GM06990 (cell line): ENCODE measurements at regions not wholly inside any gene's neighbourhood (a gene's known extent, or its start where the extent isn't known, plus 50 kb on each side); places are given as distances from the start of the nearest gene placed in this dataset.

Experiments
- DNase-seq: peaks from one replicate; pipeline ENCODE4 v3.0.0-alpha.2; 2011; ENCODE audit not compliant: insufficient read length; ENCODE audit errors: extremely low read depth
- H3K27me3 ChIP-seq: replicated peaks from 2 replicates; pipeline ENCODE4 v1.6.0; 2011; ENCODE audit warnings: low read length; ENCODE audit not compliant: control insufficient read depth, insufficient read depth
- H3K36me3 ChIP-seq: 2 replicates; pipeline ENCODE4 v1.5.1; 2011; ENCODE audit warnings: low read length; ENCODE audit not compliant: control insufficient read depth, insufficient read depth
- H3K4me3 ChIP-seq: replicated peaks from 2 replicates; pipeline ENCODE4 v1.5.1; 2011; ENCODE audit warnings: low read depth, mild to moderate bottlenecking, control low read depth, low read length
- CTCF ChIP-seq: IDR thresholded peaks from 2 replicates; pipeline ENCODE4 v1.5.1; 2011; ENCODE audit warnings: low read length, control low read depth, mild to moderate bottlenecking, inconsistent platforms; ENCODE audit not compliant: insufficient read depth, poor library complexity, severe bottlenecking

GRCh38 chr9:86723346-86723745 lies 224.0 kb downstream of the GAS1 start:
- no peaks in the 10 kb centered on the region for H3K27me3 ChIP-seq
- H3K4me3 ChIP-seq: no peak overlapping the region
- DNase-seq: no peak
- no peak for TF ChIP-seq CTCF
- no peaks in the 10 kb centered on the region for H3K36me3 ChIP-seq

GRCh38 chr9:86722706-86723075 lies 224.6 kb downstream of the GAS1 start:
- no peak for TF ChIP-seq CTCF

GRCh38 chr9:86721843-86722705 lies 225.2 kb downstream of the GAS1 start:
- no peak overlapping the region for H3K4me3 ChIP-seq
- no peaks in the 10 kb centered on the region for H3K36me3 ChIP-seq
- no peak for DNase-seq
- TF ChIP-seq CTCF: no peak
- H3K27me3 ChIP-seq: no peaks in the 10 kb centered on the region; the same call in 1 of the 2 replicates

More at GRCh38 chr9:86722706-86723075, 224.6 kb downstream of the GAS1 start:
- no peaks in the 10 kb centered on the region for H3K27me3 ChIP-seq
- no peaks in the 10 kb centered on the region for H3K36me3 ChIP-seq
- H3K4me3 ChIP-seq: no peak overlapping the region
- no peak for DNase-seq

- Histone ChIP-seq H3K36me3 (no peaks in the 10 kb centered on the region), H3K27me3 (no peaks in the 10 kb centered on the region; the same call in 1 of the 2 replicates), H3K4me3 (no peak overlapping the region)
- TF ChIP-seq CTCF: no peak
- no peak for DNase-seq
Observed at GRCh38 chr9:86721226-86721781, 226.0 kb downstream of the GAS1 start.

GRCh38 chr9:86720639-86721225 lies 226.6 kb downstream of the GAS1 start:
- Histone ChIP-seq H3K36me3 (no peaks in the 10 kb centered on the region), H3K4me3 (no peak overlapping the region), H3K27me3 (no peaks in the 10 kb centered on the region; the same call in 1 of the 2 replicates)
- DNase-seq: no peak
- TF ChIP-seq CTCF: no peak
